Panc1 (cell line): ENCODE measurements at regions not wholly inside any gene's neighbourhood (a gene's known extent, or its start where the extent isn't known, plus 50 kb on each side); places are given as distances from the start of the nearest gene placed in this dataset.

Experiments used
- ATAC-seq: fragments of 200-7000 bp; cut with Tn5 transposase; 2 replicates; pipeline ENCODE4 v1.9.1; 2020; ENCODE audit warnings: mild to moderate bottlenecking, moderate library complexity
- BruUV-seq: library from RNA; stranded (reverse); fragments of 400-500 nt; replicated peaks from 2 replicates; lab custom pipeline; 2021; lab: Mats Ljungman, UMichigan
- CTCF ChIA-PET: fragments of 300-600 bp; sonication (Branson Sonifier 250); formaldehyde crosslinking; loops from one replicate; lab custom pipeline; 2022; ENCODE audit warnings: antibody characterized with exemption; lab: Charles Lee
- POLR2A ChIA-PET: fragments of 300-600 bp; sonication (Branson Sonifier 250); formaldehyde crosslinking; loops from one replicate; lab custom pipeline; 2022; ENCODE audit warnings: antibody characterized with exemption; lab: Charles Lee
- DNase-seq: peaks from one replicate; pipeline ENCODE4 v3.0.0-alpha.2; 2010; ENCODE audit warnings: low read depth, low spot score
- H3K27ac ChIP-seq: 2 replicates; pipeline ENCODE4 v1.5.1; 2011; ENCODE audit warnings: mild to moderate bottlenecking, low read length, inconsistent platforms
- H3K27me3 ChIP-seq: fragments of 200-500 bp; sonication (Bioruptor generic); 2 replicates; pipeline ENCODE4 v1.6.0; 2014; ENCODE audit warnings: low read length, inconsistent platforms; ENCODE audit not compliant: control insufficient read depth, insufficient read depth
- H3K36me3 ChIP-seq: fragments of 200-500 bp; sonication (Bioruptor generic); 2 replicates; pipeline ENCODE4 v1.5.1; 2014; ENCODE audit warnings: inconsistent platforms, mild to moderate bottlenecking, low read length, moderate library complexity; ENCODE audit not compliant: control insufficient read depth, insufficient read depth
- H3K4me1 ChIP-seq: 2 replicates; pipeline ENCODE4 v1.5.1; 2011; ENCODE audit warnings: inconsistent platforms, mild to moderate bottlenecking, low read length, moderate library complexity; ENCODE audit not compliant: control insufficient read depth, insufficient read depth
- H3K4me3 ChIP-seq, 2 experiments: 2 replicates each; pipeline ENCODE4 v1.5.1; 2011 to 2012; ENCODE audit warnings: low read depth in 2 of 2, low read length in 2 of 2, mild to moderate bottlenecking in 2 of 2, inconsistent platforms in 1 of 2, moderate library complexity in 1 of 2
- H3K9me3 ChIP-seq: fragments of 200-500 bp; sonication (Bioruptor generic); 2 replicates; pipeline ENCODE4 v1.5.1; 2014; ENCODE audit warnings: low read depth, mild to moderate bottlenecking, inconsistent platforms, low read length, moderate library complexity; ENCODE audit not compliant: control insufficient read depth, insufficient read depth
- POLR2AphosphoS5 ChIP-seq: IDR thresholded peaks from 2 replicates; pipeline ENCODE4 v1.6.1; 2012; ENCODE audit warnings: mild to moderate bottlenecking, low read depth, low read length, moderate library complexity
- REST ChIP-seq, 2 experiments: IDR thresholded peaks; 2 replicates each; pipeline ENCODE4 v1.6.1; 2011 to 2012; ENCODE audit warnings: low read depth in 2 of 2, control low read depth in 1 of 2, low read length in 1 of 2, mild to moderate bottlenecking in 1 of 2, moderate library complexity in 1 of 2; ENCODE audit not compliant: insufficient read depth in 1 of 2
- SIN3A ChIP-seq: IDR thresholded peaks from 2 replicates; pipeline ENCODE4 v1.6.1; 2012; ENCODE audit warnings: low read depth, mild to moderate bottlenecking, low read length, moderate library complexity, borderline replicate concordance; ENCODE audit not compliant: insufficient read depth
- TCF7L2 ChIP-seq: IDR thresholded peaks from 2 replicates; pipeline ENCODE4 v1.6.1; 2011; ENCODE audit warnings: mild to moderate bottlenecking, low read depth, low read length, inconsistent platforms
- in situ Hi-C: cut with HindIII; loops from 2 replicates; pipeline ENCODE4 v1.10.0; 2016; ENCODE audit warnings: low sequenced_read_pairs, low pct_unique_long_range_greater_than_20kb
- intact Hi-C: fragments of 100-400 bp; cut with micrococcal nuclease; formaldehyde crosslinking; loops from one replicate; pipeline ENCODE4 v1.10.0; 2022; ENCODE audit not compliant: unreplicated experiment
- TF ChIP-seq, protein P1 (sequence below): fragments of 450-650 bp; IDR thresholded peaks from 2 replicates; pipeline ENCODE4 v1.5.1; 2017; ENCODE audit warnings: mild to moderate bottlenecking

DNA sequence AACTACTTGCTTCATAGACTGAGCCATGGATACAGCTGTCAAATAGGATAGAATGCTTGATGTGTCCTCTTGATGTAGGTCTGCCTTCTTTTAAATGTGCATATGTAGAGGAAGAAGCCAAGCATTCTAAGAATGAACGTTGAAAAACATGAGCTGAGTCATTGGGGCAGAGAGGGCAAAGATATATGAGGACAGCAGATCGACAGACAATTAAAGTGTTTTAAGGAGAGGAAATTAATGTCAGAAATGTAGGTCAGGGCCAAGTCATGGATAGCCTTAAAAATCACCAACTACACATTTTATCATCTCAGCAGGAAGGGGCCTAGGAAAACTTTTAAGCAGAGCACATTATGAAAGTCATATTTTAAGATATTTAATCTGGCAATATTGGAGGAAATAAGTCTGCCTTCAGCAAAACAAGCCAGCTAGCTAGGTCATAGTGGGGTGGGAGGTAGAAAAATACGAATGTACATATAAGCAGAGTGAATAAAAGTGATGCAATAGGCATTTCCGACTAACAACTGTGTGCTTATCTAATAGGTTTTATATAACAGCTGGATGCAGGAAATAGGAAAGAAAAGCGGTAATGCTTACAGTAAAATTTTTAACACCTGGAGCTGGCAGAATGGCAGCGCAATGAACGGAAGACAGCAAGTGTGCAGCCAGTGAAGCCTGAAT, 638.3 kb upstream of the TPK1 start:
- CTCF ChIA-PET: no interaction called here
- Histone ChIP-seq H3K36me3 (no peaks in the 10 kb centered on the region), H3K27ac (no peak overlapping the region), H3K9me3 (no peaks in the 10 kb centered on the region), H3K27me3 (no peaks in the 10 kb centered on the region), H3K4me1 (no peaks in the 10 kb centered on the region), H3K4me3 (no peak overlapping the region)
- in situ Hi-C loops (no loop called here), intact Hi-C loops (no loop called here)
- no peak for ATAC-seq
- TF ChIP-seq, protein P1, sequence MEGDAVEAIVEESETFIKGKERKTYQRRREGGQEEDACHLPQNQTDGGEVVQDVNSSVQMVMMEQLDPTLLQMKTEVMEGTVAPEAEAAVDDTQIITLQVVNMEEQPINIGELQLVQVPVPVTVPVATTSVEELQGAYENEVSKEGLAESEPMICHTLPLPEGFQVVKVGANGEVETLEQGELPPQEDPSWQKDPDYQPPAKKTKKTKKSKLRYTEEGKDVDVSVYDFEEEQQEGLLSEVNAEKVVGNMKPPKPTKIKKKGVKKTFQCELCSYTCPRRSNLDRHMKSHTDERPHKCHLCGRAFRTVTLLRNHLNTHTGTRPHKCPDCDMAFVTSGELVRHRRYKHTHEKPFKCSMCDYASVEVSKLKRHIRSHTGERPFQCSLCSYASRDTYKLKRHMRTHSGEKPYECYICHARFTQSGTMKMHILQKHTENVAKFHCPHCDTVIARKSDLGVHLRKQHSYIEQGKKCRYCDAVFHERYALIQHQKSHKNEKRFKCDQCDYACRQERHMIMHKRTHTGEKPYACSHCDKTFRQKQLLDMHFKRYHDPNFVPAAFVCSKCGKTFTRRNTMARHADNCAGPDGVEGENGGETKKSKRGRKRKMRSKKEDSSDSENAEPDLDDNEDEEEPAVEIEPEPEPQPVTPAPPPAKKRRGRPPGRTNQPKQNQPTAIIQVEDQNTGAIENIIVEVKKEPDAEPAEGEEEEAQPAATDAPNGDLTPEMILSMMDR: no peak
- POLR2A ChIA-PET: no interaction called here
- no peak for DNase-seq
- BruUV-seq: no TSS peak

GRCh38 chr7:145471883-145472282, 636.0 kb upstream of the TPK1 start:
- no peak for DNase-seq
- H3K4me3 ChIP-seq: no peak overlapping the region
- no TSS peak for BruUV-seq
- in situ Hi-C loops: no loop called here
- ATAC-seq: no peak
- no peaks in the 10 kb centered on the region for H3K27me3 ChIP-seq
- no peak overlapping the region for H3K27ac ChIP-seq
- H3K4me1 ChIP-seq: no peaks in the 10 kb centered on the region
- no peaks in the 10 kb centered on the region for H3K36me3 ChIP-seq
- TF ChIP-seq REST (IDR thresholded peaks at IDR 0.05; ENCODE audit: insufficient read depth in 1 of 2, low read depth in 2 of 2, low read length in 1 of 2): no peak
- no peak for TF ChIP-seq SIN3A
- no peak for TF ChIP-seq POLR2AphosphoS5
- no peak for TF ChIP-seq TCF7L2
- TF ChIP-seq, protein P1: no peak
- POLR2A ChIA-PET: no interaction called here
- CTCF ChIA-PET: no interaction called here
- H3K9me3 ChIP-seq: peaks cover under 1% of the 10 kb centered on the region; the same call in 1 of the 2 replicates
- intact Hi-C loops: no loop called here
